ENCODE measurements at regions not wholly inside any gene's neighbourhood (a gene's known extent, or its start where the extent isn't known, plus 50 kb on each side); places are given as distances from the start of the nearest gene placed in this dataset.

GRCh38 chr5:142495531-142495930, 170.7 kb upstream of the SPRY4 start:
- Histone ChIP-seq H3K9ac (ENCODE audit: low read depth, low read length) (no peak overlapping the region), H4K20me1 (ENCODE audit: insufficient read depth, low read length) (no peaks in the 10 kb centered on the region), H3K4me2 (ENCODE audit: insufficient read depth, low read length) (no peak overlapping the region), H3K27me3 (ENCODE audit: insufficient read depth, low read length, poor library complexity) (no peaks in the 10 kb centered on the region), H3K27ac (ENCODE audit: low read length) (no peak overlapping the region), H3K79me2 (ENCODE audit: insufficient read depth, low read length) (no peaks in the 10 kb centered on the region), H3K36me3 (ENCODE audit: insufficient read depth, low read length) (no peaks in the 10 kb centered on the region), H3K9me3 (ENCODE audit: insufficient read depth, low read length, severe bottlenecking) (no peaks in the 10 kb centered on the region), H3K4me1 (ENCODE audit: insufficient read depth, low read length) (no peaks in the 10 kb centered on the region), H2AFZ (ENCODE audit: low read depth, low read length) (no peak overlapping the region), H3K4me3 (ENCODE audit: low read depth in 1 of 2, low read length in 2 of 2) (no peak overlapping the region)
- ATAC-seq (ENCODE audit: insufficient read depth, low read depth) (no peak), DNase-seq (no peak)
- no peak for TF ChIP-seq EZH2 (IDR thresholded peaks at IDR 0.05; ENCODE audit: borderline replicate concordance, low read depth, low read length, severe bottlenecking)
- TF ChIP-seq, protein P1, sequence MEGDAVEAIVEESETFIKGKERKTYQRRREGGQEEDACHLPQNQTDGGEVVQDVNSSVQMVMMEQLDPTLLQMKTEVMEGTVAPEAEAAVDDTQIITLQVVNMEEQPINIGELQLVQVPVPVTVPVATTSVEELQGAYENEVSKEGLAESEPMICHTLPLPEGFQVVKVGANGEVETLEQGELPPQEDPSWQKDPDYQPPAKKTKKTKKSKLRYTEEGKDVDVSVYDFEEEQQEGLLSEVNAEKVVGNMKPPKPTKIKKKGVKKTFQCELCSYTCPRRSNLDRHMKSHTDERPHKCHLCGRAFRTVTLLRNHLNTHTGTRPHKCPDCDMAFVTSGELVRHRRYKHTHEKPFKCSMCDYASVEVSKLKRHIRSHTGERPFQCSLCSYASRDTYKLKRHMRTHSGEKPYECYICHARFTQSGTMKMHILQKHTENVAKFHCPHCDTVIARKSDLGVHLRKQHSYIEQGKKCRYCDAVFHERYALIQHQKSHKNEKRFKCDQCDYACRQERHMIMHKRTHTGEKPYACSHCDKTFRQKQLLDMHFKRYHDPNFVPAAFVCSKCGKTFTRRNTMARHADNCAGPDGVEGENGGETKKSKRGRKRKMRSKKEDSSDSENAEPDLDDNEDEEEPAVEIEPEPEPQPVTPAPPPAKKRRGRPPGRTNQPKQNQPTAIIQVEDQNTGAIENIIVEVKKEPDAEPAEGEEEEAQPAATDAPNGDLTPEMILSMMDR (IDR thresholded peaks at IDR 0.05; ENCODE audit: borderline replicate concordance, extremely low read depth, low read length, poor library complexity, severe bottlenecking) = no peak

- Histone ChIP-seq H3K4me2 (ENCODE audit: insufficient read depth, low read length) (no peak overlapping the region), H3K27ac (ENCODE audit: low read length) (no peak overlapping the region), H4K20me1 (ENCODE audit: insufficient read depth, low read length) (no peaks in the 10 kb centered on the region), H3K36me3 (ENCODE audit: insufficient read depth, low read length) (no peaks in the 10 kb centered on the region), H3K79me2 (ENCODE audit: insufficient read depth, low read length) (no peaks in the 10 kb centered on the region), H3K4me1 (ENCODE audit: insufficient read depth, low read length) (no peaks in the 10 kb centered on the region), H3K4me3 (ENCODE audit: low read depth in 1 of 2, low read length in 2 of 2) (no peak overlapping the region), H2AFZ (ENCODE audit: low read depth, low read length) (no peak overlapping the region), H3K9me3 (ENCODE audit: insufficient read depth, low read length, severe bottlenecking) (no peaks in the 10 kb centered on the region), H3K27me3 (ENCODE audit: insufficient read depth, low read length, poor library complexity) (no peaks in the 10 kb centered on the region), H3K9ac (ENCODE audit: low read depth, low read length) (no peak overlapping the region)
- no peak for TF ChIP-seq EZH2 (IDR thresholded peaks at IDR 0.05; ENCODE audit: borderline replicate concordance, low read depth, low read length, severe bottlenecking)
- TF ChIP-seq, protein P1 (IDR thresholded peaks at IDR 0.05; ENCODE audit: borderline replicate concordance, extremely low read depth, low read length, poor library complexity, severe bottlenecking) = no peak
- ATAC-seq (ENCODE audit: insufficient read depth, low read depth) (no peak), DNase-seq (no peak)
Measured at GRCh38 chr5:142493875-142494518, 169.2 kb upstream of the SPRY4 start.

DNA sequence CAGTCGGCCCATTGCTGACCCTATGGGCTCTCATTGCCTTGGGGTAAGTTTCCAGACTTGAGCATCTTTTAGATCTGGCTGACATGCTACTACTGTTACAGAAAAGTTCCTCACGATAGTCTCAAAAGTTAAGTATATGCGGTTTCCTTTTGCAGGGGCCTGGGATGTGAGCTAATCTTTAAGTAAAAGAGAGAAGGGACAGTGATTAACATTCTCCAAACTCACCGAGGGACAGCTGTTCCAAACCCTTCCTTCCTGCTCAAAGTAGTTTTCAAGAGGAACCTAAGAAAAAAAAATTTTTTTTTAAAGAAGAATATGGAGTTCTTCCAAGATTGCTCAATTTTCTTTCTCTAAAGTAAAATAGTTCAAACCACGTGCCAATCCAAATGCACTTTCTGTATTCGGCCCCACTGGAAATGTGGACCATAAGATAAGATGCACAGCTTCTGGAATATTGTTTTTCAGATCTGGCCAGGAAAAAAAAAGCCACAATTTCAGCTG, 168.0 kb upstream of the SPRY4 start:
- Histone ChIP-seq H3K27ac (ENCODE audit: low read length) (no peak overlapping the region), H3K9ac (ENCODE audit: low read depth, low read length) (no peak overlapping the region), H4K20me1 (ENCODE audit: insufficient read depth, low read length) (no peaks in the 10 kb centered on the region), H3K9me3 (ENCODE audit: insufficient read depth, low read length, severe bottlenecking) (no peaks in the 10 kb centered on the region), H3K27me3 (ENCODE audit: insufficient read depth, low read length, poor library complexity) (no peaks in the 10 kb centered on the region), H3K4me2 (ENCODE audit: insufficient read depth, low read length) (no peak overlapping the region), H3K79me2 (ENCODE audit: insufficient read depth, low read length) (no peaks in the 10 kb centered on the region), H2AFZ (ENCODE audit: low read depth, low read length) (no peak overlapping the region), H3K36me3 (ENCODE audit: insufficient read depth, low read length) (no peaks in the 10 kb centered on the region), H3K4me3 (ENCODE audit: low read depth in 1 of 2, low read length in 2 of 2) (no peak overlapping the region), H3K4me1 (ENCODE audit: insufficient read depth, low read length) (no peaks in the 10 kb centered on the region)
- DNase-seq (no peak), ATAC-seq (ENCODE audit: insufficient read depth, low read depth) (no peak)
- no peak for TF ChIP-seq EZH2 (IDR thresholded peaks at IDR 0.05; ENCODE audit: borderline replicate concordance, low read depth, low read length, severe bottlenecking)
- TF ChIP-seq, protein P1 (IDR thresholded peaks at IDR 0.05; ENCODE audit: borderline replicate concordance, extremely low read depth, low read length, poor library complexity, severe bottlenecking) = no peak
